ENCODE measurements at regions not wholly inside any gene's neighbourhood (a gene's known extent, or its start where the extent isn't known, plus 50 kb on each side); places are given as distances from the start of the nearest gene placed in this dataset.

- TF ChIP-seq EZH2 (IDR thresholded peaks at IDR 0.05; ENCODE audit: borderline replicate concordance, insufficient read depth, low read length, poor library complexity, severe bottlenecking) (no peak), REST (IDR thresholded peaks at IDR 0.05; ENCODE audit: borderline replicate concordance) (no peak), CTCF (IDR thresholded peaks at IDR 0.05; ENCODE audit: poor library complexity, severe bottlenecking) (no peak)
Observed at GRCh38 chr16:54363766-54364165, 77.2 kb upstream of the IRX3 start.
